Right atrium auricular region (tissue), 2 donors: ENCODE measurements at regions not wholly inside any gene's neighbourhood (a gene's known extent, or its start where the extent isn't known, plus 50 kb on each side); places are given as distances from the start of the nearest gene placed in this dataset.
"Not testable (repeated sequence)": the region's sequence is repeated elsewhere in the genome, so short reads cannot be mapped to it uniquely, and the experiment has no call there.

Experiments
- DNase-seq: peaks from one replicate; pipeline ENCODE4 v3.0.0-alpha.2; 2019; ENCODE audit warnings: low spot score
- H3K27ac ChIP-seq, 2 donors: fragments of 200-600 bp; sonication (generic); 1 replicate in 1 of 2; 2 replicates in 1 of 2; pipeline ENCODE4 v1.5.1; 2016 to 2019
- H3K27me3 ChIP-seq, 2 donors: fragments of 200-600 bp; sonication (generic); one replicate each; pipeline versions ENCODE4 v1.5.1 to v1.6.0; 2017 to 2019
- H3K36me3 ChIP-seq: fragments of 200-600 bp; sonication (generic); one replicate; pipeline ENCODE4 v1.5.1; 2016
- H3K4me1 ChIP-seq, 2 donors: fragments of 200-600 bp; sonication (generic); one replicate each; pipeline versions ENCODE4 v1.5.1 to v1.6.0; 2017 to 2019
- H3K4me3 ChIP-seq, 2 donors: fragments of 200-600 bp; sonication (generic); 1 replicate in 1 of 2; 2 replicates in 1 of 2; pipeline ENCODE4 v1.5.1; 2017 to 2019; ENCODE audit warnings: mild to moderate bottlenecking in 1 of 2, moderate library complexity in 1 of 2
- H3K9me3 ChIP-seq, 2 donors: fragments of 200-600 bp; sonication (generic); one replicate each; pipeline ENCODE4 v1.5.1; 2019
- TF ChIP-seq, protein P1 (sequence below), 2 donors: fragments of 200-600 bp; sonication (generic); IDR thresholded peaks; one replicate each; pipeline ENCODE4 v1.5.1; 2019; ENCODE audit warnings: antibody characterized with exemption in 2 of 2

DNA sequence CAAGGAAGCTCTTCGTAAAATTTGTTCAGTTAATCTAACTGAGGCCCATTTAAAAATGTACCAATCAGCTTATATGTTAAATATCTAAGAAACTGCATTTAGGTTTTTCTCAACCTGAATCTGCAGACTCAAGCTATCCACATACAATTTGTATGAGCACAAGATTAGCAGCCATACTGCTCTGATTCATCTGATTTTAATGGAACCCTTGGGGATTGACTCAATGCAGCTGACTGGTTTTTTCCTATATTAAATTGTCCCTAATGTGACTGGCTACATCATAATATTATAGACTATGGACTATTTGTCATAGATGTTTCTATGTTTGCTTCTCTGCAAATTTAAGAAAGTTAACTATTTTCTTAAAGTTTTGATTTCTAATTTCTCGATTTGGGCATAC lies 451.0 kb upstream of the TUSC1 start:
- TF ChIP-seq, protein P1, sequence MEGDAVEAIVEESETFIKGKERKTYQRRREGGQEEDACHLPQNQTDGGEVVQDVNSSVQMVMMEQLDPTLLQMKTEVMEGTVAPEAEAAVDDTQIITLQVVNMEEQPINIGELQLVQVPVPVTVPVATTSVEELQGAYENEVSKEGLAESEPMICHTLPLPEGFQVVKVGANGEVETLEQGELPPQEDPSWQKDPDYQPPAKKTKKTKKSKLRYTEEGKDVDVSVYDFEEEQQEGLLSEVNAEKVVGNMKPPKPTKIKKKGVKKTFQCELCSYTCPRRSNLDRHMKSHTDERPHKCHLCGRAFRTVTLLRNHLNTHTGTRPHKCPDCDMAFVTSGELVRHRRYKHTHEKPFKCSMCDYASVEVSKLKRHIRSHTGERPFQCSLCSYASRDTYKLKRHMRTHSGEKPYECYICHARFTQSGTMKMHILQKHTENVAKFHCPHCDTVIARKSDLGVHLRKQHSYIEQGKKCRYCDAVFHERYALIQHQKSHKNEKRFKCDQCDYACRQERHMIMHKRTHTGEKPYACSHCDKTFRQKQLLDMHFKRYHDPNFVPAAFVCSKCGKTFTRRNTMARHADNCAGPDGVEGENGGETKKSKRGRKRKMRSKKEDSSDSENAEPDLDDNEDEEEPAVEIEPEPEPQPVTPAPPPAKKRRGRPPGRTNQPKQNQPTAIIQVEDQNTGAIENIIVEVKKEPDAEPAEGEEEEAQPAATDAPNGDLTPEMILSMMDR (IDR thresholded peaks at IDR 0.05), result no peak
- H3K9me3 ChIP-seq, result no peaks in the 10 kb centered on the region
- no peaks in the 10 kb centered on the region for H3K36me3 ChIP-seq
- no peak overlapping the region for H3K4me3 ChIP-seq
- DNase-seq, result no peak
- H3K27me3 ChIP-seq, result no peaks in the 10 kb centered on the region
- H3K27ac ChIP-seq, result no peak overlapping the region
- H3K4me1 ChIP-seq, result no peaks in the 10 kb centered on the region

DNA sequence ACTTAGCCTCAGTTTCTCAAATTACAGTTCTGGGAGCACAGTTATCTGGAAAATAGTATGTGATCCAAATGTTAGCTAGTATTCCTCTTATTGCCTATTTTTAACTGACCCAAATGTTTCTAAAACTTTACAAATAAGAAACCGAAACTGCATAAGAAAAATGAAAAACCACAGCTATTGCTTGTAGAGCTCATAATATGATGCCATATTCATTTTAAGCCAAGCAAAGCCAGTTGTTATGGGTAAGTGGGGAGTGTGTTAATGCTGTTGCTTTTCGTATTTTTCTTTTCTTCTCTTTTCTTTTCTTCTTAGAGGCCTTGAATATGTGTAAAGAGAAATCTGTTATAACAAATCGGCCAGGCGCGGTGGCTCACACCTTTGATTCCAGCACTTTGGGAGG lies 447.4 kb upstream of the TUSC1 start:
- Histone ChIP-seq H3K4me1 (no peaks in the 10 kb centered on the region), H3K9me3 (no peaks in the 10 kb centered on the region), H3K27ac (no peak overlapping the region), H3K4me3 (no peak overlapping the region), H3K27me3 (no peaks in the 10 kb centered on the region), H3K36me3 (no peaks in the 10 kb centered on the region)
- DNase-seq, result no peak
- TF ChIP-seq, protein P1 (IDR thresholded peaks at IDR 0.05), result no peak

DNA sequence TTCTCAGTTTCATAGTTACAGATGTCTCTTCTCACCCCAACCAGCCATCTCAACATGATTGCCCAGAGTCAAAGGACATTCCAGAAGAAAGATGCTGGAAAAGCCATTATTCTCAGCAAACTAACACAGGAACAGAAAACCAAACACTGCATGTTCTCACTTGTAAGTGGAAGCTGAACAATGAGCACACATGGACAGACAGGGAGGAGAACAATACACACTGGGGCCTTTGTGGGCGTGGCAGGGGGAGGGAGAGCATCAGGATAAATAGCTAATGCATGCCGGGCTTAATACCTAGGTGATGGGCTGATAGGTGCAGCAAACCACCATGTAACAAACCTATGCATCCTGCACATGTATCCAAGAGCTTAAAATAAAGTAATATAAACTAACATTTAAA lies 437.8 kb upstream of the TUSC1 start:
- H3K4me1 ChIP-seq, H3K27me3 ChIP-seq, H3K27ac ChIP-seq, H3K9me3 ChIP-seq, DNase-seq, H3K36me3 ChIP-seq, H3K4me3 ChIP-seq: not testable (repeated sequence)

DNA sequence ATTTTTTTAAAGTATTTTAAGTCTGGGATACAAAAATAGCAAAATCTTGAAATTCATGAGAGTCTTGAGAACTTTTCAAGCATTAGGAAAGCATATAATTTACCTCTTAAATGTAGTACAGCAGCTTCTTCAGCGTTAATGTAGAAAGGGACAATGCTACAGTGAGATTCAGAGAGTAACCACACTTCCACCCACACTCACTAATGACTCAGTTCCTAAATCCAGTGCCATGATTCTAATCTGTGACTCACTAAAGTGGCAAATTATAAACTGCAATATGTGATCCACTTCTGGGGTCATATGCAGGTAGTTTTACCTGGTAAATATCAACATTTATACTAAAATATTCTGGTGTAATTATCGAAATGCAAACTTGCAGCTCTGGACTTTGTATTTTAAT lies 434.5 kb upstream of the TUSC1 start:
- TF ChIP-seq, protein P1 (IDR thresholded peaks at IDR 0.05), result no peak
- H3K27me3 ChIP-seq, result no peaks in the 10 kb centered on the region
- H3K9me3 ChIP-seq, result no peaks in the 10 kb centered on the region
- H3K36me3 ChIP-seq, result no peaks in the 10 kb centered on the region
- H3K4me3 ChIP-seq, result no peak overlapping the region
- H3K27ac ChIP-seq, result no peak overlapping the region
- H3K4me1 ChIP-seq, result no peaks in the 10 kb centered on the region
- no peak for DNase-seq

DNA sequence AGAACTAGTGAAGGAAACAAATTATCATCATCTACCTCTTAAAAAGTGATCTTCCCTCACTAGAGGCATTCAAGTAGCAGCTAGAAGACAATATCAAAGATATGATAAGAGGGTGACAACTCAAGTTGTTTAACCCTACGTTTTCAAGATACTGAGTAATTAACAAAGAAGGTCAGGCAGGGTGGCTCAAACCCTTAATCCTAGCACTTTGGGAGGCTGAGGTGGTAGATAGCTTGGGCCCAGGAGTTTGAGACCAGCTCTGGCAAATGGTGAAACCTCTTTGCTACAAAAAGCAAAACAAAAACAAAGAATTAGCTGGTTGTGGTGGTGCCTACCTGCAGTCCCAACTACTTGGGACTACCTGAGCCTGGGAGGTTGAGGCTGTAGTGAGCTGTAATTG lies 408.2 kb upstream of the TUSC1 start:
- Histone ChIP-seq H3K4me3 (no peak overlapping the region), H3K4me1 (no peaks in the 10 kb centered on the region), H3K27ac (no peak overlapping the region), H3K36me3 (no peaks in the 10 kb centered on the region), H3K9me3 (no peaks in the 10 kb centered on the region), H3K27me3 (no peaks in the 10 kb centered on the region)
- no peak for DNase-seq
- TF ChIP-seq, protein P1 (IDR thresholded peaks at IDR 0.05), result no peak

DNA sequence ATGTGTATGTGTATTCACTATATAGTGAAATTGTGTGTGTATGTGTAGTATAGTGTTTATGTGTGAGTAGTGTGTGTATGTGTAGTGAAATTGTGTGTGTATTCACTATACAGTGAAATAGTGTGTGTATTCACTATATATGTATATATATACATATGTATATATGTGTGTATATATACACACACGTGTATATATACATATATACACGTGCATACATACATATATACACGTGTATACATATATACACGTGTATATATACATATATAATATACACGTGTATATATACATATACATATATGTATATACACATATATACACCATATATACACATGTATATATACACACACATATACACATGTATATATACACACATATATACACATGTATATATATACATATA lies 403.6 kb upstream of the TUSC1 start:
- Histone ChIP-seq H3K36me3 (no peaks in the 10 kb centered on the region), H3K9me3 (no peaks in the 10 kb centered on the region), H3K27ac (no peak overlapping the region), H3K4me3 (no peak overlapping the region), H3K27me3 (no peaks in the 10 kb centered on the region), H3K4me1 (no peaks in the 10 kb centered on the region)
- no peak for DNase-seq
- TF ChIP-seq, protein P1 (IDR thresholded peaks at IDR 0.05), result no peak
